Neural progenitor cell (in vitro differentiated cells): ENCODE measurements at regions not wholly inside any gene's neighbourhood (a gene's known extent, or its start where the extent isn't known, plus 50 kb on each side); places are given as distances from the start of the nearest gene placed in this dataset.
"Not testable (repeated sequence)": the region's sequence is repeated elsewhere in the genome, so short reads cannot be mapped to it uniquely, and the experiment has no call there.

ENCODE experiments used
- DNase-seq: peaks from one replicate; pipeline ENCODE4 v3.0.0-alpha.2; 2016; ENCODE audit warnings: low spot score
- H2AFZ ChIP-seq: fragments of 200-600 bp; sonication (generic); replicated peaks from 2 replicates; pipeline ENCODE4 v1.6.1; 2016; ENCODE audit warnings: antibody characterized with exemption
- H3F3A ChIP-seq: fragments of 200-600 bp; sonication (generic); 2 replicates; pipeline ENCODE4 v1.6.1; 2016; ENCODE audit warnings: antibody characterized with exemption, low read depth
- H3K27ac ChIP-seq: fragments of 200-600 bp; sonication (generic); 2 replicates; pipeline ENCODE4 v1.5.1; 2016; ENCODE audit warnings: mild to moderate bottlenecking
- H3K27me3 ChIP-seq: fragments of 200-600 bp; sonication (generic); 2 replicates; pipeline ENCODE4 v1.6.1; 2016; ENCODE audit warnings: mild to moderate bottlenecking, moderate library complexity
- H3K36me3 ChIP-seq: fragments of 200-600 bp; sonication (generic); 2 replicates; pipeline ENCODE4 v1.5.1; 2016
- H3K4me1 ChIP-seq: fragments of 200-600 bp; sonication (generic); 2 replicates; pipeline ENCODE4 v1.6.1; 2016; ENCODE audit warnings: mixed run types
- H3K4me2 ChIP-seq: fragments of 200-600 bp; sonication (generic); 2 replicates; pipeline ENCODE4 v1.6.1; 2016
- H3K4me3 ChIP-seq: fragments of 200-600 bp; sonication (generic); 2 replicates; pipeline ENCODE4 v1.5.1; 2016
- H3K79me2 ChIP-seq: fragments of 200-600 bp; sonication (generic); 2 replicates; pipeline ENCODE4 v1.6.1; 2016; ENCODE audit warnings: low read depth
- H3K9ac ChIP-seq: fragments of 200-600 bp; sonication (generic); 2 replicates; pipeline ENCODE4 v1.6.1; 2016
- H3K9me3 ChIP-seq: fragments of 200-600 bp; sonication (generic); 2 replicates; pipeline ENCODE4 v1.5.1; 2016; ENCODE audit warnings: low read depth
- H4K20me1 ChIP-seq: fragments of 200-600 bp; sonication (generic); 2 replicates; pipeline ENCODE4 v1.6.1; 2016; ENCODE audit warnings: low read depth
- H3K27ac Mint-ChIP-seq: 3 replicates; pipeline ENCODE4 v1.8.0; 2021; ENCODE audit warnings: mixed read lengths
- H3K27me3 Mint-ChIP-seq: 2 replicates; pipeline ENCODE4 v1.8.0; 2022; ENCODE audit warnings: low read depth, mild to moderate bottlenecking, inconsistent platforms, moderate library complexity, mixed read lengths; ENCODE audit not compliant: insufficient read depth
- H3K36me3 Mint-ChIP-seq: 3 replicates; pipeline ENCODE4 v1.8.0; 2021; ENCODE audit warnings: mixed read lengths
- H3K4me1 Mint-ChIP-seq: 3 replicates; pipeline ENCODE4 v1.8.0; 2021; ENCODE audit warnings: mixed read lengths
- H3K4me3 Mint-ChIP-seq: 3 replicates; pipeline ENCODE4 v1.8.0; 2021; ENCODE audit warnings: mild to moderate bottlenecking, moderate library complexity, mixed read lengths
- H3K9me3 Mint-ChIP-seq: 3 replicates; pipeline ENCODE4 v1.8.0; 2020; ENCODE audit warnings: mixed read lengths
- CTCF ChIP-seq: fragments of 200-600 bp; sonication (generic); IDR thresholded peaks from 2 replicates; pipeline ENCODE4 v1.5.1; 2017; ENCODE audit warnings: antibody characterized with exemption, mild to moderate bottlenecking
- EZH2 ChIP-seq: fragments of 200-600 bp; sonication (generic); IDR thresholded peaks from 2 replicates; pipeline ENCODE4 v1.6.1; 2017; ENCODE audit warnings: antibody characterized with exemption, mild to moderate bottlenecking, moderate library complexity
- EZH2phosphoT487 ChIP-seq: fragments of 200-600 bp; sonication (generic); IDR thresholded peaks from 2 replicates; pipeline ENCODE4 v1.6.1; 2017; ENCODE audit warnings: antibody characterized with exemption

GRCh38 chr4:188783606-188784160, 644.4 kb downstream of the TRIML1 start:
- H3K27me3 Mint-ChIP-seq: peaks cover 2% of the 10 kb centered on the region
- H3K4me1 Mint-ChIP-seq: peaks cover 4% of the 10 kb centered on the region
- H3K9me3 Mint-ChIP-seq: no peaks in the 10 kb centered on the region
- TF ChIP-seq EZH2 (no peak), EZH2phosphoT487 (no peak), CTCF (no peak)
- no peak overlapping the region for H3K4me3 Mint-ChIP-seq
- no peak overlapping the region for H3K9ac ChIP-seq
- no peaks in the 10 kb centered on the region for H3F3A ChIP-seq
- no peak overlapping the region for H3K27ac ChIP-seq
- peak overlapping the region; percentile 69 for H3K27ac Mint-ChIP-seq
- no peaks in the 10 kb centered on the region for H3K27me3 ChIP-seq
- no peaks in the 10 kb centered on the region for H3K79me2 ChIP-seq
- no peaks in the 10 kb centered on the region for H3K9me3 ChIP-seq
- H3K36me3 ChIP-seq: no peaks in the 10 kb centered on the region
- no peaks in the 10 kb centered on the region for H4K20me1 ChIP-seq
- no peak overlapping the region for H2AFZ ChIP-seq
- H3K4me1 ChIP-seq: no peaks in the 10 kb centered on the region
- H3K36me3 Mint-ChIP-seq: no peaks in the 10 kb centered on the region
- no peak overlapping the region for H3K4me2 ChIP-seq
- no peak overlapping the region for H3K4me3 ChIP-seq
- DNase-seq: no peak

GRCh38 chr4:188796600-188796999, 657.4 kb downstream of the TRIML1 start:
- H2AFZ ChIP-seq, H3K27ac Mint-ChIP-seq, H3K4me1 ChIP-seq, H3F3A ChIP-seq, H3K27me3 Mint-ChIP-seq, H3K27ac ChIP-seq, H3K27me3 ChIP-seq, H3K9ac ChIP-seq, H3K79me2 ChIP-seq, H3K4me3 Mint-ChIP-seq, H3K4me3 ChIP-seq, H3K9me3 Mint-ChIP-seq, H3K4me1 Mint-ChIP-seq, H4K20me1 ChIP-seq, H3K9me3 ChIP-seq, H3K36me3 Mint-ChIP-seq, DNase-seq, H3K36me3 ChIP-seq, H3K4me2 ChIP-seq: not testable (repeated sequence)

- not testable (repeated sequence) for H3K9ac ChIP-seq, H3K4me1 ChIP-seq, H3K4me3 Mint-ChIP-seq, H3K4me3 ChIP-seq, H3K4me2 ChIP-seq, H3F3A ChIP-seq, H3K4me1 Mint-ChIP-seq, H3K36me3 Mint-ChIP-seq, H3K9me3 ChIP-seq, H3K27me3 Mint-ChIP-seq, H2AFZ ChIP-seq, H3K27me3 ChIP-seq, H3K79me2 ChIP-seq, DNase-seq, H3K36me3 ChIP-seq, H4K20me1 ChIP-seq, H3K27ac Mint-ChIP-seq, H3K9me3 Mint-ChIP-seq, H3K27ac ChIP-seq
Observed at GRCh38 chr4:188797011-188797410, 657.8 kb downstream of the TRIML1 start.

- H3F3A ChIP-seq: no peaks in the 10 kb centered on the region
- no peak overlapping the region for H3K27ac Mint-ChIP-seq
- no peak overlapping the region for H3K4me3 Mint-ChIP-seq
- no peak for TF ChIP-seq EZH2
- no peak for TF ChIP-seq CTCF
- TF ChIP-seq EZH2phosphoT487: no peak
- no peak for DNase-seq
- H3K9me3 Mint-ChIP-seq: no peaks in the 10 kb centered on the region
- H3K36me3 ChIP-seq: no peaks in the 10 kb centered on the region
- H3K4me2 ChIP-seq: no peak overlapping the region
- no peaks in the 10 kb centered on the region for H3K9me3 ChIP-seq
- no peaks in the 10 kb centered on the region for H4K20me1 ChIP-seq
- H2AFZ ChIP-seq: no peak overlapping the region
- H3K4me1 Mint-ChIP-seq: no peaks in the 10 kb centered on the region
- no peak overlapping the region for H3K9ac ChIP-seq
- peaks cover 2% of the 10 kb centered on the region for H3K27me3 Mint-ChIP-seq
- H3K27me3 ChIP-seq: no peaks in the 10 kb centered on the region
- no peaks in the 10 kb centered on the region for H3K36me3 Mint-ChIP-seq
- H3K79me2 ChIP-seq: no peaks in the 10 kb centered on the region
- no peak overlapping the region for H3K27ac ChIP-seq
- H3K4me3 ChIP-seq: no peak overlapping the region
- no peaks in the 10 kb centered on the region for H3K4me1 ChIP-seq
Observed at GRCh38 chr4:188804861-188805260, 665.6 kb downstream of the TRIML1 start.
